ENCODE measurements at regions not wholly inside any gene's neighbourhood (a gene's known extent, or its start where the extent isn't known, plus 50 kb on each side); places are given as distances from the start of the nearest gene placed in this dataset.

GRCh38 chr18:41370740-41371139, 584.3 kb upstream of the PIK3C3 start:
- no peak for TF ChIP-seq CTCF (IDR thresholded peaks at IDR 0.05; ENCODE audit: borderline replicate concordance, extremely low read depth, insufficient read depth)
- H3K4me1 ChIP-seq (ENCODE audit: control insufficient read depth in 2 of 3, insufficient read depth in 2 of 3, low read depth in 1 of 3, low read length in 3 of 3), result no peaks in the 10 kb centered on the region
- no peaks in the 10 kb centered on the region for H3K27me3 ChIP-seq (ENCODE audit: control insufficient read depth, insufficient read depth, low read length)
- no peaks in the 10 kb centered on the region for H3K36me3 ChIP-seq (ENCODE audit: control insufficient read depth in 2 of 3, insufficient read depth in 3 of 3, low read length in 3 of 3)
- DNase-seq, result peak in 1 of 5 donors; percentile 37
- intact Hi-C loops (cut with DNase I), result no loop called here
- H3K27ac ChIP-seq (ENCODE audit: low read depth in 2 of 2, low read length in 2 of 2), result no peak overlapping the region
- H3K9me3 ChIP-seq (ENCODE audit: control insufficient read depth in 2 of 3, insufficient read depth in 1 of 3, low read length in 3 of 3), result no peaks in the 10 kb centered on the region
- no peak overlapping the region for H3K4me3 ChIP-seq (ENCODE audit: low read length in 3 of 3)
- no peak for FAIRE-seq
- H3K9ac ChIP-seq (ENCODE audit: low read length in 3 of 3), result no peak overlapping the region

- Histone ChIP-seq H3K4me1 (ENCODE audit: control insufficient read depth in 2 of 3, insufficient read depth in 2 of 3, low read depth in 1 of 3, low read length in 3 of 3) (no peaks in the 10 kb centered on the region), H3K27ac (ENCODE audit: low read depth in 2 of 2, low read length in 2 of 2) (no peak overlapping the region), H3K9ac (ENCODE audit: low read length in 3 of 3) (no peak overlapping the region), H3K9me3 (ENCODE audit: control insufficient read depth in 2 of 3, insufficient read depth in 1 of 3, low read length in 3 of 3) (no peaks in the 10 kb centered on the region), H3K4me3 (ENCODE audit: low read length in 3 of 3) (no peak overlapping the region), H3K36me3 (ENCODE audit: control insufficient read depth in 2 of 3, insufficient read depth in 3 of 3, low read length in 3 of 3) (no peaks in the 10 kb centered on the region), H3K27me3 (ENCODE audit: control insufficient read depth, insufficient read depth, low read length) (no peaks in the 10 kb centered on the region)
- DNase-seq (no peak), FAIRE-seq (no peak)
- no peak for TF ChIP-seq CTCF (IDR thresholded peaks at IDR 0.05; ENCODE audit: borderline replicate concordance, extremely low read depth, insufficient read depth)
- intact Hi-C loops (cut with DNase I), result no loop called here
Observed at GRCh38 chr18:41357708-41358107, 597.3 kb upstream of the PIK3C3 start.

- H3K4me3 ChIP-seq (ENCODE audit: low read length in 3 of 3), result no peak overlapping the region
- no peak overlapping the region for H3K27ac ChIP-seq (ENCODE audit: low read depth in 2 of 2, low read length in 2 of 2)
- H3K9ac ChIP-seq (ENCODE audit: low read length in 3 of 3), result no peak overlapping the region
- FAIRE-seq (no peak), DNase-seq (peak in 2 of 5 donors; percentile 51 to 67)
- no peaks in the 10 kb centered on the region for H3K27me3 ChIP-seq (ENCODE audit: control insufficient read depth, insufficient read depth, low read length)
- TF ChIP-seq CTCF (IDR thresholded peaks at IDR 0.05; ENCODE audit: borderline replicate concordance, extremely low read depth, insufficient read depth), result no peak
- H3K9me3 ChIP-seq (ENCODE audit: control insufficient read depth in 2 of 3, insufficient read depth in 1 of 3, low read length in 3 of 3), result no peaks in the 10 kb centered on the region
- no peaks in the 10 kb centered on the region for H3K4me1 ChIP-seq (ENCODE audit: control insufficient read depth in 2 of 3, insufficient read depth in 2 of 3, low read depth in 1 of 3, low read length in 3 of 3)
- no peaks in the 10 kb centered on the region for H3K36me3 ChIP-seq (ENCODE audit: control insufficient read depth in 2 of 3, insufficient read depth in 3 of 3, low read length in 3 of 3)
- intact Hi-C loops (cut with DNase I), result no loop called here
Observed at GRCh38 chr18:41353777-41354528, 601.1 kb upstream of the PIK3C3 start.

GRCh38 chr18:41351430-41351829, 603.6 kb upstream of the PIK3C3 start:
- intact Hi-C loops (cut with DNase I), result no loop called here
- Histone ChIP-seq H3K36me3 (ENCODE audit: control insufficient read depth in 2 of 3, insufficient read depth in 3 of 3, low read length in 3 of 3) (no peaks in the 10 kb centered on the region), H3K4me3 (ENCODE audit: low read length in 3 of 3) (no peak overlapping the region), H3K27me3 (ENCODE audit: control insufficient read depth, insufficient read depth, low read length) (no peaks in the 10 kb centered on the region), H3K27ac (ENCODE audit: low read depth in 2 of 2, low read length in 2 of 2) (no peak overlapping the region), H3K4me1 (ENCODE audit: control insufficient read depth in 2 of 3, insufficient read depth in 2 of 3, low read depth in 1 of 3, low read length in 3 of 3) (no peaks in the 10 kb centered on the region), H3K9ac (ENCODE audit: low read length in 3 of 3) (no peak overlapping the region), H3K9me3 (ENCODE audit: control insufficient read depth in 2 of 3, insufficient read depth in 1 of 3, low read length in 3 of 3) (no peaks in the 10 kb centered on the region)
- TF ChIP-seq CTCF (IDR thresholded peaks at IDR 0.05; ENCODE audit: borderline replicate concordance, extremely low read depth, insufficient read depth), result no peak
- FAIRE-seq (no peak), DNase-seq (no peak)
